ENCODE measurements at regions not wholly inside any gene's neighbourhood (a gene's known extent, or its start where the extent isn't known, plus 50 kb on each side); places are given as distances from the start of the nearest gene placed in this dataset.

DNA sequence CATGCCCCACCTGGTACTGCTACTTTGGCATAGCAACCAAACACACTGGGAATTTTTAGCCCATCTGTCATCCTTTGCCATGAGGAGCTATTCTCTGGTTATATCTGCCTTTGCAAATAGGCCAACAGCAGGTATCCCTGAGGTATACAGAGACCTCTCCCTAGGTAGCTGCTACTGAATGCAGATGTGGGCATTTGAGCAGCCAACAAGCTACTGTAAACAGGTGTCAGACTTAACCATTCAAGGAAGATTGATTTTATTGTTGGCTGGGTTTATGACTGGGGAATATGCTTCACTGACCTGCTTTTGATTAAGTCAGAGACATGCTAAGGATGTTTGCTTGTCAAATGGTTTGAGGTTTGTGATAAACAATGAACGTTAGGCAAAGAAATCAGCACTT is 183.2 kb downstream of the OXSM start:
- Histone ChIP-seq H3K4me1 (ENCODE audit: control insufficient read depth, extremely low read depth, insufficient read depth, low read length) (no peaks in the 10 kb centered on the region), H3K9ac (ENCODE audit: control insufficient read depth, extremely low read depth, insufficient read depth, low read length) (no peak overlapping the region), H3K79me2 (ENCODE audit: control insufficient read depth, insufficient read depth, low read length) (no peaks in the 10 kb centered on the region), H3K4me2 (ENCODE audit: control insufficient read depth, extremely low read depth, insufficient read depth, low read depth, low read length) (no peak overlapping the region), H3K27ac (ENCODE audit: control insufficient read depth, insufficient read depth, low read length) (no peak overlapping the region), H2AFZ (ENCODE audit: control insufficient read depth, low read length) (no peak overlapping the region), H3K9me1 (ENCODE audit: control insufficient read depth, extremely low read depth, insufficient read depth, low read length) (no peaks in the 10 kb centered on the region), H3K36me3 (ENCODE audit: control insufficient read depth in 2 of 2, extremely low read depth in 1 of 2, insufficient read depth in 2 of 2, low read length in 2 of 2) (no peaks in the 10 kb centered on the region), H3K27me3 (ENCODE audit: control insufficient read depth, extremely low read depth, insufficient read depth, low read length) (no peaks in the 10 kb centered on the region), H3K9me3 (ENCODE audit: control insufficient read depth, low read depth, low read length) (no peaks in the 10 kb centered on the region), H3K4me3 (ENCODE audit: control insufficient read depth in 2 of 3, extremely low read depth in 1 of 3, insufficient read depth in 2 of 3, low read depth in 1 of 3, low read length in 3 of 3) (no peak overlapping the region), H4K20me1 (ENCODE audit: control insufficient read depth, extremely low read depth, insufficient read depth, low read length) (no peaks in the 10 kb centered on the region)
- DNase-seq (ENCODE audit: low read depth, low spot score) = no peak
- no peak for FAIRE-seq
- dilution Hi-C loops (cut with MboI; ENCODE audit: extremely low pct_ligation_motif_present, low sequenced_read_pairs) = no loop called here
- TF ChIP-seq EZH2 (IDR thresholded peaks at IDR 0.05; ENCODE audit: low read length) = no peak
- TF ChIP-seq CTCF (optimal IDR thresholded peaks at IDR 0.05 in 1 of 3, IDR thresholded peaks at IDR 0.05 in 1 of 3, conservative IDR thresholded peaks at IDR 0.05 in 1 of 3; ENCODE audit: extremely low read depth in 1 of 3, insufficient read depth in 2 of 3, low read length in 3 of 3) = no peak

- dilution Hi-C loops (cut with MboI; ENCODE audit: extremely low pct_ligation_motif_present, low sequenced_read_pairs) = no loop called here
- H3K4me3 ChIP-seq (ENCODE audit: control insufficient read depth in 2 of 3, extremely low read depth in 1 of 3, insufficient read depth in 2 of 3, low read depth in 1 of 3, low read length in 3 of 3) = no peak overlapping the region
- H3K4me1 ChIP-seq (ENCODE audit: control insufficient read depth, extremely low read depth, insufficient read depth, low read length) = no peaks in the 10 kb centered on the region
- H3K27me3 ChIP-seq (ENCODE audit: control insufficient read depth, extremely low read depth, insufficient read depth, low read length) = no peaks in the 10 kb centered on the region
- H3K4me2 ChIP-seq (ENCODE audit: control insufficient read depth, extremely low read depth, insufficient read depth, low read depth, low read length) = no peak overlapping the region
- H3K36me3 ChIP-seq (ENCODE audit: control insufficient read depth in 2 of 2, extremely low read depth in 1 of 2, insufficient read depth in 2 of 2, low read length in 2 of 2) = no peaks in the 10 kb centered on the region
- no peak overlapping the region for H3K27ac ChIP-seq (ENCODE audit: control insufficient read depth, insufficient read depth, low read length)
- no peak overlapping the region for H2AFZ ChIP-seq (ENCODE audit: control insufficient read depth, low read length)
- no peak overlapping the region for H3K9ac ChIP-seq (ENCODE audit: control insufficient read depth, extremely low read depth, insufficient read depth, low read length)
- no peaks in the 10 kb centered on the region for H3K9me3 ChIP-seq (ENCODE audit: control insufficient read depth, low read depth, low read length)
- H3K9me1 ChIP-seq (ENCODE audit: control insufficient read depth, extremely low read depth, insufficient read depth, low read length) = no peaks in the 10 kb centered on the region
- TF ChIP-seq EZH2 (IDR thresholded peaks at IDR 0.05; ENCODE audit: low read length) = no peak
- TF ChIP-seq CTCF (optimal IDR thresholded peaks at IDR 0.05 in 1 of 3, IDR thresholded peaks at IDR 0.05 in 1 of 3, conservative IDR thresholded peaks at IDR 0.05 in 1 of 3; ENCODE audit: extremely low read depth in 1 of 3, insufficient read depth in 2 of 3, low read length in 3 of 3) = no peak
- DNase-seq (ENCODE audit: low read depth, low spot score) (no peak), FAIRE-seq (no peak)
- H4K20me1 ChIP-seq (ENCODE audit: control insufficient read depth, extremely low read depth, insufficient read depth, low read length) = no peaks in the 10 kb centered on the region
- no peaks in the 10 kb centered on the region for H3K79me2 ChIP-seq (ENCODE audit: control insufficient read depth, insufficient read depth, low read length)
These were observed 192.9 kb downstream of the OXSM start for GRCh38 chr3:25982756-25983155.

Data from keratinocyte (primary cell).